Thyroid gland (tissue), 4 donors: ENCODE measurements at regions not wholly inside any gene's neighbourhood (a gene's known extent, or its start where the extent isn't known, plus 50 kb on each side); places are given as distances from the start of the nearest gene placed in this dataset.

Experiments used
- DNase-seq, 2 donors: peaks; one replicate each; pipeline ENCODE4 v3.0.0-alpha.2; 2019
- H3K27ac ChIP-seq, 3 donors: fragments of 200-600 bp; sonication (generic); 1 replicate in 2 of 3; 2 replicates in 1 of 3; pipeline ENCODE4 v1.5.1; 2016 to 2019; ENCODE audit warnings: mild to moderate bottlenecking in 1 of 3, moderate library complexity in 1 of 3
- H3K27me3 ChIP-seq: fragments of 200-600 bp; sonication (generic); one replicate; pipeline ENCODE4 v1.5.1; 2019
- H3K36me3 ChIP-seq, 2 donors: fragments of 200-600 bp; sonication (generic); one replicate each; pipeline ENCODE4 v1.5.1; 2016 to 2019
- H3K4me1 ChIP-seq, 2 donors: fragments of 200-600 bp; sonication (generic); one replicate each; pipeline ENCODE4 v1.5.1; 2017 to 2019
- H3K4me3 ChIP-seq, 3 donors: fragments of 200-600 bp; sonication (generic); replicated peaks in 1 of 3; 1 replicate in 2 of 3; 2 replicates in 1 of 3; pipeline ENCODE4 v1.5.1; 2016; ENCODE audit warnings: mild to moderate bottlenecking in 1 of 3
- H3K9me3 ChIP-seq: fragments of 200-600 bp; sonication (generic); one replicate; pipeline ENCODE4 v1.5.1; 2017
- CTCF ChIP-seq, 6 experiments: fragments of 200-600 bp in 3 of 6; fragments of 450-650 bp in 3 of 6; sonication (generic) in 3 of 6; IDR thresholded peaks; one replicate each; pipeline ENCODE4 v1.5.1; 2016 to 2019; ENCODE audit warnings: antibody characterized with exemption in 6 of 6, mild to moderate bottlenecking in 2 of 6, inconsistent platforms in 1 of 6, moderate library complexity in 1 of 6
- POLR2A ChIP-seq, 2 donors: fragments of 450-650 bp; IDR thresholded peaks; one replicate each; pipeline ENCODE4 v1.6.1; 2017; ENCODE audit warnings: antibody characterized with exemption in 2 of 2, mild to moderate bottlenecking in 2 of 2, moderate library complexity in 1 of 2
- WGBS, 2 donors: methylation state at CpG; one replicate each; pipeline ENCODE4 v1.1.5; 2017; 5-methylcytosine and 5-hydroxymethylcytosine counted together
- intact Hi-C: fragments of 100-400 bp; cut with DNase I; formaldehyde crosslinking; loops from one replicate; pipeline ENCODE4 v1.15.1; 2023

- Histone ChIP-seq H3K27me3 (no peaks in the 10 kb centered on the region), H3K4me3 (no peak overlapping the region), H3K4me1 (no peaks in the 10 kb centered on the region), H3K36me3 (no peaks in the 10 kb centered on the region), H3K27ac (no peak overlapping the region), H3K9me3 (no peaks in the 10 kb centered on the region)
- no peak for DNase-seq
- WGBS, 2 donors: 60 to 68% methylated on average over 7 of the region's 7 CpGs
- intact Hi-C loops: no loop called here
- TF ChIP-seq POLR2A (IDR thresholded peaks at IDR 0.05) (no peak), CTCF (IDR thresholded peaks at IDR 0.05) (no peak)
These were observed 1904.9 kb downstream of the PCDH7 start for GRCh38 chr4:32624943-32625603.

DNA sequence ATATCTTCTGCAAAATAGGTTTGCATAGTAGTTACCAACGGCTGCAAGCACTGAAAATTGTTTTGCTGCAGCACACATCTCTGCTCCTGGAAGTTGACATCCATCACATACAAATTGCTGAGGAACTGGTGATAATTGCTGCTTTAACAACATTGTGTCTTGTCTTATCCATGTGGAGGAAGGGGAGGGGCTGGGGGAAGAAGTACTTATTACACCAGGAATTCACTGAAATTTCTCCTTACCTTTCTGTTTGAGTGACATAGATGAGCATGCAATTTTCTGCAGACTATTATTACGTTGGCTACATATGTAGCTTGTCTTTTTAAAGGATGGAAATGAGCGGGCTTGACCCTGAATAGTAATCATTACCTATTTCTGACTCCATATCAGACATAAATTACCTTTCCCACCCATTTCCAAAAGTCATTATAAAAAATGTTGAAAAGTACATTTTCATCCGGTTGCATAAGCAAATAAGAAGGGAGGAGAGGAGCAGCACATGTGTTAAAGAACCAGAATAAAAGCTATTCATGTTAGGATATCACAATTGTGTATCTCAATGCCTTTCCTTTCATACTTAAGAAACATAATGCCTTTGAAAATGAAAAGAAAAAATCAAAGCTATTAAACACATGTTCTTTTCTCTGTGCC, 1905.6 kb downstream of the PCDH7 start:
- no peaks in the 10 kb centered on the region for H3K27me3 ChIP-seq

DNA sequence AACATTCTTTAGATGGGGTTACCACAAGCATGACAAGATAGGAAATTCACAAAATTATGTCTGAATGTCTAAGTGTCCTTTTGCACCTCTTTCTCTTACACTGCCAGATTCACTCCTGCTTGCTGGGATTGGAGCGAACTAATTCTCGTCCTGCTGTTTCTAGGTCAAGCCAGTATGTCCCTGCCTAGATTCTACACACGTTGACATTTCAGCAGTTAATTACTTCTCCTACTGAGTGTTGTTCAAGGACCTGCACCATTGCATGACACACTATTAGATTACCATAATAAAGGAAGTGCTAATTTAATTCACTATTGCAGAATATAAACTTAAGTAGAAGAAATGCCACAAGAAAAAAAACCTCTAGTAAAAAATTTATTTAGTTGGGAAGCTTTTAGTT, 1911.7 kb downstream of the PCDH7 start:
- Histone ChIP-seq H3K27me3 (no peaks in the 10 kb centered on the region), H3K27ac (no peak overlapping the region), H3K9me3 (no peaks in the 10 kb centered on the region), H3K36me3 (no peaks in the 10 kb centered on the region), H3K4me1 (no peaks in the 10 kb centered on the region), H3K4me3 (no peak overlapping the region)
- intact Hi-C loops: no loop called here
- WGBS, 2 donors: 69 to 79% methylated on average over 3 of the region's 3 CpGs
- TF ChIP-seq POLR2A (IDR thresholded peaks at IDR 0.05) (no peak), CTCF (IDR thresholded peaks at IDR 0.05) (no peak)
- no peak for DNase-seq

More for the DNA sequence above, 1905.6 kb downstream of the PCDH7 start:
- DNase-seq: no peak
- no peak for TF ChIP-seq CTCF (IDR thresholded peaks at IDR 0.05)
- TF ChIP-seq POLR2A (IDR thresholded peaks at IDR 0.05): no peak
- no peaks in the 10 kb centered on the region for H3K9me3 ChIP-seq
- 83 to 91% methylated on average over 4 of the region's 4 CpGs for WGBS, 2 donors
- H3K4me1 ChIP-seq: no peaks in the 10 kb centered on the region
- intact Hi-C loops: no loop called here
- no peak overlapping the region for H3K27ac ChIP-seq
- H3K4me3 ChIP-seq: no peak overlapping the region
- no peaks in the 10 kb centered on the region for H3K36me3 ChIP-seq

DNA sequence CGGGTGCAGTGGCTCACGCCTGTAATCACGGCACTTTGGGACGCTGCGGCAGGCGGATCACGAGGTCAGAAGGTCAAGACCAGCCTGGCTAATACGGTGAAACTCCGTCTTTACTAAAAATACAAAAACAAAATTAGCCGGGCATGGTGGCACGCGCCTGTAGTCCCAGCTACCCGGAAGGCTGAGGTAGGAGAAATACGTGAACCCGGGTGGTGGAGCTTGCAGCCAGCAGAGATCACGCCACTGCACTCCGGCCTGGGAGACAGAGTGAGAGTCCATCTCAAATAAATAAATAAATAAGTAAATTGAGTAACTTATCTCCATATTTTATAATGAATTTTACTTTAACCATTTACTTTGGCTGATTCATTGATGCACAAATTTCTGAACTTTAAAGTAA, 1913.3 kb downstream of the PCDH7 start:
- H3K4me3 ChIP-seq: no peak overlapping the region
- TF ChIP-seq POLR2A (IDR thresholded peaks at IDR 0.05) (no peak), CTCF (IDR thresholded peaks at IDR 0.05) (no peak)
- WGBS, 2 donors: 95 to 96% methylated on average over 17 of the region's 17 CpGs

GRCh38 chr4:32645653-32646052, 1925.5 kb downstream of the PCDH7 start:
- DNase-seq: no peak
- H3K27me3 ChIP-seq: no peaks in the 10 kb centered on the region
- TF ChIP-seq CTCF (IDR thresholded peaks at IDR 0.05): no peak
- WGBS, 2 donors: 93 to 97% methylated on average over 6 of the region's 6 CpGs
- no peaks in the 10 kb centered on the region for H3K4me1 ChIP-seq
- H3K36me3 ChIP-seq: no peaks in the 10 kb centered on the region
- H3K4me3 ChIP-seq: no peak overlapping the region
- no peak overlapping the region for H3K27ac ChIP-seq
- intact Hi-C loops: no loop called here
- no peaks in the 10 kb centered on the region for H3K9me3 ChIP-seq

More for the DNA sequence above, 1913.3 kb downstream of the PCDH7 start:
- intact Hi-C loops: no loop called here
- Histone ChIP-seq H3K27ac (no peak overlapping the region), H3K27me3 (no peaks in the 10 kb centered on the region), H3K4me1 (no peaks in the 10 kb centered on the region), H3K36me3 (no peaks in the 10 kb centered on the region), H3K9me3 (no peaks in the 10 kb centered on the region)
- DNase-seq: no peak
